HUES64 (cell line): ENCODE measurements at regions not wholly inside any gene's neighbourhood (a gene's known extent, or its start where the extent isn't known, plus 50 kb on each side); places are given as distances from the start of the nearest gene placed in this dataset.

Source experiments
- H3K27ac ChIP-seq: 2 replicates; pipeline ENCODE4 v1.7.0; 2013; ENCODE audit warnings: low read depth, low read length, inconsistent platforms
- H3K27me3 ChIP-seq: 2 replicates; pipeline ENCODE4 v1.6.1; 2013; ENCODE audit warnings: mild to moderate bottlenecking, low read length; ENCODE audit not compliant: insufficient read depth
- H3K36me3 ChIP-seq: 2 replicates; pipeline ENCODE4 v1.6.1; 2013; ENCODE audit warnings: mild to moderate bottlenecking, low read length; ENCODE audit not compliant: insufficient read depth
- H3K4me1 ChIP-seq: 2 replicates; pipeline ENCODE4 v1.6.1; 2013; ENCODE audit warnings: mild to moderate bottlenecking, low read length, moderate library complexity; ENCODE audit not compliant: insufficient read depth
- H3K4me3 ChIP-seq: 2 replicates; pipeline ENCODE4 v1.5.1; 2013; ENCODE audit warnings: mild to moderate bottlenecking, low read length, moderate library complexity
- H3K9ac ChIP-seq: 2 replicates; pipeline ENCODE4 v1.6.1; 2013; ENCODE audit warnings: mild to moderate bottlenecking, low read depth, low read length
- H3K9me3 ChIP-seq: 2 replicates; pipeline ENCODE4 v1.6.1; 2013; ENCODE audit warnings: low read depth, low read length; ENCODE audit not compliant: insufficient read depth
- WGBS: fragments of 150-250, 120-280 bp; methylation state at CpG from one replicate; pipeline ENCODE4 v1.1.7; 2013; ENCODE audit warnings: missing lambda C conversion rate; 5-methylcytosine and 5-hydroxymethylcytosine counted together

DNA sequence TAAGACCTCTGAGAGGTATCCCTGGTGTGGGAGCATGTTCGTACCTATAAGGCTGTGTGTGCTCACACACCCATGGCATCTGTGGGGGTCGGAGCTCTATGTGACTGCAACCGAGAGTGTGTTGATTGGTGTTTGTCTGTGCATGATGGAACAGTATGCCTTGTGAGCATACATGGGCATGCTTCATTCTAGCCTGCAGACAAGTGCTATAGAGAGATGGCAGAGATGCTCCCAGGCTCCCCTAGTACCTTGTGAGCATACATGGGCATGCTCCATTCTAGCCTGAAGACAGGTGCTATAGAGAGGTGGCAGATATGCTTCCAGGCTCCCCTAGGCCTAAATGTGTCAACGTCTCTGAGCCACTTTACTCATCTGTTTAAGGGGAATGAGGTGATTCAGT lies 447.5 kb downstream of the INSC start:
- H3K4me1 ChIP-seq = peaks cover 36% of the 10 kb centered on the region
- no peaks in the 10 kb centered on the region for H3K27me3 ChIP-seq
- H3K4me3 ChIP-seq = no peak overlapping the region
- 97% methylated on average over 4 of the region's 4 CpGs for WGBS
- no peak overlapping the region for H3K27ac ChIP-seq
- no peak overlapping the region for H3K9ac ChIP-seq
- no peaks in the 10 kb centered on the region for H3K9me3 ChIP-seq
- no peaks in the 10 kb centered on the region for H3K36me3 ChIP-seq

DNA sequence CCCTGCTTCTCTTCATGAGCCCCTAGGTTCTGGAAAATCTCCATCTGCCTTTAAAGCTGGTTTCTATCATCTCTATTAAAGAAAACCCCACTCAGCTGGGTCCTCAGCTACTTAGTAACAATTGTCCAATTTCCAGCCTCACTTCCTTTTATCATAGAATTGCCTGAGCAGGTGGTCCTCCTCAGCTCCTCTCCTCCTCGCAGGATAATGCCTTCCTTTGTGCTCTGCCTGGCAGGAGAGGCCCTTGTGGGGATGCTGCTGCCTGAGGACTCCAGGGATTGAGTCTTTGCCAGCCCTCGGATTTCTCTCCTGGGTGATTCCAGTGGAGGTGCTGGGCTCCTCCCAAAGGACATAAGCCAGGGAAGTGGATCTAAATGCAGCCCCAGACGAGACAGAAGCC lies 448.3 kb downstream of the INSC start:
- H3K9me3 ChIP-seq = no peaks in the 10 kb centered on the region
- H3K4me1 ChIP-seq = peaks cover 29% of the 10 kb centered on the region
- no peak overlapping the region for H3K27ac ChIP-seq
- no peaks in the 10 kb centered on the region for H3K36me3 ChIP-seq
- no peak overlapping the region for H3K9ac ChIP-seq
- H3K27me3 ChIP-seq = no peaks in the 10 kb centered on the region
- 63% methylated on average over 3 of the region's 3 CpGs for WGBS
- H3K4me3 ChIP-seq = no peak overlapping the region

DNA sequence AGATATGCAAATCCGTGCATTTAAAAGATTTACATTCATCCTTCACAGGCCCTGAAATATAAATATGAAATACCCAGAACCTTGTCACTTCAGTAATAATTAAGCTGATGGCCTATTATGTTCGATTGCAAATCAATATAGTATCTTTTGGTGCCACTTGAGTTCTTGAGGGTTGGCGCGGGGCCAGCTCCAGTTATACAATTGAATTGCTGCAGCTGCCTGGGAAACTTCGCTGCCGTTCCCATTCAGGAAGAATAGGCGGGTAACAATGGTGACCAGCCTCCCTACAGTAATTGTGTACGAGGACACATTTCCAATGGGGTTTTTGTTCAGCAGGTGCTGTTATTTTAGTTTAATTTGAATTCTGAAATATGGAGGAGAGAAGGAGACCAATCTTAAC lies 451.2 kb downstream of the INSC start:
- no peak overlapping the region for H3K9ac ChIP-seq
- no peaks in the 10 kb centered on the region for H3K27me3 ChIP-seq
- H3K27ac ChIP-seq = no peak overlapping the region
- H3K9me3 ChIP-seq = no peaks in the 10 kb centered on the region
- 96% methylated on average over 8 of the region's 8 CpGs for WGBS
- H3K4me3 ChIP-seq = no peak overlapping the region
- H3K4me1 ChIP-seq = peaks cover 15% of the 10 kb centered on the region; the same call in 1 of the 2 replicates
- H3K36me3 ChIP-seq = no peaks in the 10 kb centered on the region

DNA sequence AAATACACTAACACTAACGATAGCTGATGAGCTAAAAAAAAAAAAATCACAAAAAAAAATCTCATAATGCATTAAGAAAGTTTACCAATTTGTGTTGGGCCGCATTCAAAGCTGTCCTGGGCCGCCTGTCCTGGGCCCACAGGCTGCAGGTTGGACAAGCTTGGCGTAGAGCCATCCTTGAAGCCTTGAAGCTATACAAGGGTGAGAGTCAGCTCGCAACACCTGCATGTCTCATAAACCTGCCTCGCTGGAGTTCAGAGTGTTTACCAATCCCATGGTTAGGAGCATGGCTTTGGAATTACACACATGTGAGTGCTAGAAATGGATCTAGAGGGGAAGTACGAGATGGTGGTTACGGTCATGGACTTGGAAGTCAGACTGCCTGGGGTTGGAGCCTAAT lies 453.7 kb downstream of the INSC start:
- 92% methylated on average over 8 of the region's 8 CpGs for WGBS
- no peak overlapping the region for H3K27ac ChIP-seq

GRCh38 chr11:15569305-15570025 lies 454.7 kb downstream of the INSC start:
- Histone ChIP-seq H3K9ac (no peak overlapping the region), H3K36me3 (no peaks in the 10 kb centered on the region), H3K27me3 (no peaks in the 10 kb centered on the region), H3K4me1 (no peaks in the 10 kb centered on the region), H3K27ac (no peak overlapping the region), H3K4me3 (no peak overlapping the region), H3K9me3 (no peaks in the 10 kb centered on the region)
- WGBS = 78% methylated on average over 7 of the region's 7 CpGs

More for the DNA sequence above, 453.7 kb downstream of the INSC start:
- no peaks in the 10 kb centered on the region for H3K36me3 ChIP-seq
- H3K9ac ChIP-seq = no peak overlapping the region
- no peak overlapping the region for H3K4me3 ChIP-seq
- H3K9me3 ChIP-seq = no peaks in the 10 kb centered on the region
- H3K4me1 ChIP-seq = 0 out of 2 replicates have a peak, but pooled peaks cover 3% of the 10 kb centered on the region
- no peaks in the 10 kb centered on the region for H3K27me3 ChIP-seq

DNA sequence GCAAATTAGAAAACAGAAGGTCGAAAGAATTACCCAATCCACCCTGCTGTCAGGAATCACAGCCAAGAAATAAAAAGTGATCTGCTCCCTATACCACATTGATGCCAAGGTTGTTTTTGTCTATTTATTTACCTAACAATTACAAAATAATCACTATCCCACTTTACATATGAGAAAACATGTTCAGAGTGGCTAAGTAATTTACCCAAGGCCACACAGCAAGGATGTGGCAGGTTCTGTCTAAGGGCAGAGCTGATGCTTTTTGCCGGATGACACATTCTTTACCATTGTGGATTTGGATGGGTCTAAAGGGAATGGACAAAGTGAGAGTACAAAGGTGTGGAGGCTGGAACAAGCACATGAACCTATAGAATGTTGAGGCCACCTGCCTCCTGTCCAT lies 460.7 kb downstream of the INSC start:
- Histone ChIP-seq H3K36me3 (no peaks in the 10 kb centered on the region), H3K9me3 (no peaks in the 10 kb centered on the region), H3K27ac (no peak overlapping the region), H3K4me1 (no peaks in the 10 kb centered on the region), H3K9ac (no peak overlapping the region), H3K27me3 (no peaks in the 10 kb centered on the region), H3K4me3 (no peak overlapping the region)
- 99% methylated on average over 2 of the region's 2 CpGs for WGBS

GRCh38 chr11:15576769-15577168 lies 462.0 kb downstream of the INSC start:
- Histone ChIP-seq H3K9me3 (no peaks in the 10 kb centered on the region), H3K4me1 (no peaks in the 10 kb centered on the region), H3K27me3 (no peaks in the 10 kb centered on the region), H3K9ac (no peak overlapping the region), H3K27ac (no peak overlapping the region), H3K4me3 (no peak overlapping the region), H3K36me3 (no peaks in the 10 kb centered on the region)
- WGBS = 91% methylated on average over 4 of the region's 4 CpGs

DNA sequence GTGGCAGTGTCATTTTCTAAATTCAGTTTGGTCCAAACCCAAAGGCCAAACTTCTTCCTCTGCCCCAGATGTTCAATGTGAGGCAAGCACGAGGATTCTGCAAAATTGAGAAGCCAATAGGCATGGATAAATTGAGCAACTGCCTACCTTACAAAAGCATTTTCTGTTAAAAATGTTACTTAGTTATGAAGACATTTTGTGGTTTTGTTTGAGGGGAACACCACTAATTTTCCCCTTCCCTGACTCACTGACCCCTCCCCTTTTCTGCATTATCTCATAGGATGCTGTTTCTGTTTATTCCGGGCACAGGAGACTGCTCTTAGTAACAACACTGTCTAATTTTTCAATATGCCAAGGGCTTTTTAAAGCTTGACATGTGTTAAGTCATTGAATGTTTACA lies 462.8 kb downstream of the INSC start:
- Histone ChIP-seq H3K9me3 (no peaks in the 10 kb centered on the region), H3K36me3 (no peaks in the 10 kb centered on the region), H3K4me3 (no peak overlapping the region), H3K27ac (no peak overlapping the region), H3K27me3 (no peaks in the 10 kb centered on the region), H3K4me1 (no peaks in the 10 kb centered on the region), H3K9ac (no peak overlapping the region)
- 96% methylated on average over 2 of the region's 2 CpGs for WGBS

DNA sequence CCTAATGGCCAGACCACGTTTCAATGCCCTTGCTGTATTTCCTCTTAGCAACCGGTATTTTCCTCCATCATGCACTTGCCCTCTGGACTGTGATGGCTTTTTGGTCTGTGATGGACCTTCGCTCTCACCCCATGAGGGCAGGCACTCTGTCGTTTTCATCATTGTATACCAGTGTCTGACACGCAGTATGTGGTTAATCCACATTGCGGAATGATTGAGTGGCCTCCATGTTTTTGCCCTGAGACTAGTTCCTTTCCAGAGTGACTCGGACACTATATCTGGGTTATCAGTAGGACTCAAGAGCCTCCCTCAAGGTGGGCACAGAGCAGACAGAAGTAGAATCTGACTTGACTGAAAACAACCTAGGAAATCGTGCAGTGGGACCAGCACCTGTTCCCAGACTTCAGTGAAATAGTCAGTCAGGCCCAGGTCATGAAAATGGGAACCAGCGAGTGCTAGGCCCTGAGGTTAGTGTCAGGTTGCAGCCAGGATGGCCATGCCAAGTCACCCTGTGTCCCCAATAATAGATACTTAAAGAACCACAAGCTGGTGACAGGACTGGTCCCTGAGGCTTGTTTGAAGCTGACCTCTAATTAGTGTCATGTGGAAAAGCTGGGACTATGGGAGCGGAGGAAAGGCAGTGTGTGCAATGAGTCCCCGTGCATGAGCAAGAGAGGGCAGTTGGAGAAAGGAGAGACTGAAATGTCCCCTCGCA lies 464.7 kb downstream of the INSC start:
- no peak overlapping the region for H3K27ac ChIP-seq
- no peak overlapping the region for H3K9ac ChIP-seq
- no peaks in the 10 kb centered on the region for H3K36me3 ChIP-seq
- H3K9me3 ChIP-seq = no peaks in the 10 kb centered on the region
- H3K27me3 ChIP-seq = no peaks in the 10 kb centered on the region
- no peak overlapping the region for H3K4me3 ChIP-seq
- no peaks in the 10 kb centered on the region for H3K4me1 ChIP-seq
- 94% methylated on average over 12 of the region's 12 CpGs for WGBS

DNA sequence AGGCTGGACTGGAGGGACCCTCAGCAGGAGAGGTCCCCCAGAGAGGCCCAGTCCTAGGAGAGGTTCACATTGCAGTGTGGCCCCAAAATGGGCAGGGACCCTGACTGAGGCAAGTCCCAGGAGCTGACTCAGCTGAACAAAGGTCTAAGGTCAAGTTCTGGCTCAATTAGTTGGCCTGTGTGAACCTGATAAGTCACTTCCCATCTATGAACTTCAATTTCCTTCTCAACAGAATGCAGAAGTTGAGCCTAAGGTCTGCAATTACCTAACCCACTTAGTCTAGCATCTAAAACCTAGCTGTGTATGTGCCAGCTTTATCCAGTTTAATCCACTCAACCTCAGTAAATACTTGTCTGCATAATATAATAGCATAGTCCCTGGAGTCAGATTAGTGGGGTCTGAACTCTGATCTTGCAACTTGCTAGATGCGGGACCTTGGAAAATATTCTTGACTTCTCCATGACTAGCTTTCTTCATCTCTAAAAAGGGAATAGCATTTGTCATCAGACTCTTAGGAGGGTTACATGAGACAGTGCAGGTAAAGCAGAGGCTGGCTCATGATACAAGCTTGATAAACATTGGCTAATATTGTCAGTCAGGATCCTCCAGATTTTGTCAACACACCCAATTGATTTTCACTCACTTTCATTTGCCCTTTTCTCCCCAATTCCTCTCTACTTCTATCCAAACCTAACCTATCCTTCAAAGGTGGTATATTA lies 465.5 kb downstream of the INSC start:
- 100% methylated on average over 1 of the region's 1 CpG for WGBS

GRCh38 chr11:15580775-15581095 lies 466.0 kb downstream of the INSC start:
- Histone ChIP-seq H3K27ac (no peak overlapping the region), H3K36me3 (no peaks in the 10 kb centered on the region), H3K4me3 (no peak overlapping the region), H3K27me3 (no peaks in the 10 kb centered on the region), H3K9ac (no peak overlapping the region), H3K9me3 (no peaks in the 10 kb centered on the region), H3K4me1 (no peaks in the 10 kb centered on the region)
- 96% methylated on average over 3 of the region's 3 CpGs for WGBS

More for the DNA sequence above, 465.5 kb downstream of the INSC start:
- no peaks in the 10 kb centered on the region for H3K27me3 ChIP-seq
- H3K4me1 ChIP-seq = no peaks in the 10 kb centered on the region
- H3K27ac ChIP-seq = no peak overlapping the region
- no peak overlapping the region for H3K9ac ChIP-seq
- no peaks in the 10 kb centered on the region for H3K36me3 ChIP-seq
- H3K9me3 ChIP-seq = no peaks in the 10 kb centered on the region
- no peak overlapping the region for H3K4me3 ChIP-seq
